WI38 (cell line): ENCODE measurements at regions not wholly inside any gene's neighbourhood (a gene's known extent, or its start where the extent isn't known, plus 50 kb on each side); places are given as distances from the start of the nearest gene placed in this dataset.

Experiments
- H3K4me3 ChIP-seq: 2 replicates; pipeline ENCODE4 v1.5.1; 2011; ENCODE audit warnings: low read depth, mild to moderate bottlenecking, control low read depth, low read length
- TF ChIP-seq, protein P1 (sequence below): IDR thresholded peaks from 2 replicates; pipeline ENCODE4 v1.5.1; 2012; ENCODE audit warnings: low read depth, mild to moderate bottlenecking, control low read depth, low read length

DNA sequence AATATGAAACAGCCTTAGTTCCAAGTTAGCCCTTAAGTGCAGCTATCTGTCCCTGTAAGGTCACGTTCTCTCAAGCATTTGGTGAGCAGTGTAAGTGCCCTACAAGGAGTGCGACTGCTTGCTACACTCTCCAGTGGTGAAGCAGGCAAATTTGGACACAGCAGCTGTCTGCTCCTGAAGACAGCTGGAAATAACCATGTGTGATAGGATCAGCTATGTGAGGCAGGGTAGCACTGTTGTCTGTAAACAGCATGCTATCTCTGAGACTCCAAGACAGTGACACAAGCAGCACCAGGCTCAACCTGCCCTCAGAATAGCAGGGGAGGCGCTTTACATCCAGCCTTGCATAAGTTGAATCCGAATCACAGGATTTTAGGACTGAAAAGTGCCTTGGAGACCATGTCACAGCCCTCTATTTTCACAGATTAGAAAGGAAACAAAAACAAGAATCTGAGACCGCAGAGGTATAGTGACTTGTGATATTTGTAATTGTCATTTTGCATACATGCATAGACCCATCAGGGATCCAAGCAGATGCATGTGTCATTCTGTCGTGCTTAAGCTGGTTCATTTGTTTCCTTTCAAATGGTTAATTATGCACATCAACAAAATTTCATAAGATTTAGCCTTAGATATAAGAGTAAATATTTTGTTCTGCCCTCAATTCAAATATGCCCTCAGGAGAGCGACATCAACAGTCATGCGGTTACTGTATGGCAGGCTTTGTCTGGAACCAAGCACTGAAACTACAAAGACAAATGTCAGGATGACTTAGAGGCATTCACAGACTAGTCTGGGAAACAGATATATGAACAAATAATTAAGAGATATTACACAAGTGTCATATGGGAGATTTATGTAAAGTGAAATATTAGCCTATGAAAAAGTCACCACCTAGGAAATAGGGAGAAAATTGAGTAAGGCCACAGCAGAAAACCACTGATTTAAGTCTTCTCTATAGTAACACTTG, 134.9 kb upstream of the NRIP1 start:
- TF ChIP-seq, protein P1, sequence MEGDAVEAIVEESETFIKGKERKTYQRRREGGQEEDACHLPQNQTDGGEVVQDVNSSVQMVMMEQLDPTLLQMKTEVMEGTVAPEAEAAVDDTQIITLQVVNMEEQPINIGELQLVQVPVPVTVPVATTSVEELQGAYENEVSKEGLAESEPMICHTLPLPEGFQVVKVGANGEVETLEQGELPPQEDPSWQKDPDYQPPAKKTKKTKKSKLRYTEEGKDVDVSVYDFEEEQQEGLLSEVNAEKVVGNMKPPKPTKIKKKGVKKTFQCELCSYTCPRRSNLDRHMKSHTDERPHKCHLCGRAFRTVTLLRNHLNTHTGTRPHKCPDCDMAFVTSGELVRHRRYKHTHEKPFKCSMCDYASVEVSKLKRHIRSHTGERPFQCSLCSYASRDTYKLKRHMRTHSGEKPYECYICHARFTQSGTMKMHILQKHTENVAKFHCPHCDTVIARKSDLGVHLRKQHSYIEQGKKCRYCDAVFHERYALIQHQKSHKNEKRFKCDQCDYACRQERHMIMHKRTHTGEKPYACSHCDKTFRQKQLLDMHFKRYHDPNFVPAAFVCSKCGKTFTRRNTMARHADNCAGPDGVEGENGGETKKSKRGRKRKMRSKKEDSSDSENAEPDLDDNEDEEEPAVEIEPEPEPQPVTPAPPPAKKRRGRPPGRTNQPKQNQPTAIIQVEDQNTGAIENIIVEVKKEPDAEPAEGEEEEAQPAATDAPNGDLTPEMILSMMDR: no peak
- H3K4me3 ChIP-seq: no peak overlapping the region

DNA sequence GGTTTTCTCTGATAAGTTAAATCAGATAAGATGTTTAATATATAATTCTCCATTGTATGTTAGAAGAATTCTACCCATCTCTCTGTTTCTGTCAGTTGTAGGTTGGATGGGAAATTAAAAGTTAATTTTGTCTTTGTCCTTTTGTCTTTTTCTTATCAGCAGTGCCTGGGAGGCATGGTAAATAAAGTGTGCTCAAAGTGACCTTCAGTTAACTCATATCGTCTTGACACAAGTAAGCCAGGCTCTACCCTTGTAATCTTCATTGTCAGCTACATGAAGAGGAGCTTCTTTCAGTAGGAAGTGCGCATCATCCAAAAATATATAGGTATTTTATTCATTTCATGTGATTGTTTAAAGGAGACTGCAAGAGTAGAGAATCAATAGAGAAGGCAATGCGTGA, 138.9 kb upstream of the NRIP1 start:
- no peak overlapping the region for H3K4me3 ChIP-seq
- TF ChIP-seq, protein P1: no peak

- TF ChIP-seq, protein P1: no peak
- H3K4me3 ChIP-seq: no peak overlapping the region
Measured at GRCh38 chr21:15204140-15204969, 139.6 kb upstream of the NRIP1 start.

GRCh38 chr21:15204970-15205286, 140.1 kb upstream of the NRIP1 start:
- TF ChIP-seq, protein P1: no peak
- H3K4me3 ChIP-seq: no peak overlapping the region

DNA sequence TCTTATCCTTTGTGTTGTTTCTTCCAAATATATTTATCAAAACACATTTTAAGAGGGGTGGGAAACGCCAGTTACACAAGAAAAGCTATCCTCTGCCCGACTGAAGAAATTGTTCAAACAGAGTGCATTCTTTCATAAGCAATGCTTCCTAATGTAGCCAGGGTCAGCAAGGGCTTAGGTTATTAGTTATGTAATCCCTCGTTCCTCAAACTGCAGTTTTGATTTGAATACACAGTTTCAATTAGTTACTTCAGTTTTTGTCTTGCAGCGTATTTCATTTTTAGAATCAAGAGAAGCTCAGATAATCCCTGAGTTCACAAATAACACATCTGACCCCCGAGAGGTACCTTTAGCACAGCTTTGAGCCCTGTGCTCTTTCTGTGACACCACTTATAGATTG, 141.7 kb upstream of the NRIP1 start:
- TF ChIP-seq, protein P1: no peak
- no peak overlapping the region for H3K4me3 ChIP-seq

DNA sequence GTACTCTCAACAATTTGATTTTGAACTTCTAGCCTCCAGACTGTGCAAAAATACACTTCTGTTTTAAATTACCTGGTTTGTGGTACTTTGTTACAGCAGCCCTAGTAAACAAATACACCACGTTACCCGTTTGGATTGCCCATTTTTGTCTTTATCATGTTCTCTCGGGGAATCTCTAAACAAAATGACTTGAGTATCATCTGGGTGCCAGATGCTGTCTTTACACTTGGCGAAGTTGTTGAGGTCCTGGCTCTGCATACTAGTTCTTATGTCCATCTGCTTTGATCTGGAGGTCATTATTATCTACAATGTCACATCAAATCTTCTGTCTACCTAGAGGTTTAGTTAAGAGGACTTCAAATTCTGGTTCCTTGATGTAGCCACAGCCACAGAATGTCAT, 142.4 kb upstream of the NRIP1 start:
- TF ChIP-seq, protein P1: no peak
- H3K4me3 ChIP-seq: no peak overlapping the region
